ENCODE measurements at regions not wholly inside any gene's neighbourhood (a gene's known extent, or its start where the extent isn't known, plus 50 kb on each side); places are given as distances from the start of the nearest gene placed in this dataset.
A peak's percentile ranks its signal among the peaks of the same experiment; 100 is the strongest.

DNA sequence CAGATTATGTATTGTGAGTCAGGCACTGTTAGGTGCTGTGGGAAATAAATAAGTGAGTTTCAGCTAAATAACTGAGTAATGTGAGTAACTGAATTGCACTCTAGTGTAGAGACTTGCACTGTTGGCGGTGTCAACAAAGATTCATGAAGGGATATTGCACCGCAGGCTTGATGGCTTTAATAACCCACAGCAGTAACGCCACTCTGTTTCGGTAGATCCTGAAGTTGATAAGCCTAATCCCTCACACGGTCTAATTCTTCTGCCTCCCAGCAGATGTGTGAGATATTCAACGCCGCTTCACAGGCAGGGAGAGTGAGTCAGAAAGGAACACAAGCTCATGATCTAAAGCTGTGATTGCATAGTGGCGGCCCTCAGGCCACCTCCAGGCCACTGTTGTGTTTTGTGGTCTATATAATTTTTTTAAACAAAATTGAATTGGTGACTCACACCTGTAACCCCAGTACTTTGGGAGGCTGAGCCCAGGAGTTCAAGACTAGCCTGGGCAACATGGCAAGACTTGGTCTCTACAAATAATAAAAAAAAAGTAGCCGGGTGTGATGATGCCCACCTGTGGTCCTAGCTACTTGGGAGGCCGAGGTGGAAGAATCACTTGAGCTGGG is 94.3 kb downstream of the LIPG start:
- DNase-seq, result peak; percentile 33

DNA sequence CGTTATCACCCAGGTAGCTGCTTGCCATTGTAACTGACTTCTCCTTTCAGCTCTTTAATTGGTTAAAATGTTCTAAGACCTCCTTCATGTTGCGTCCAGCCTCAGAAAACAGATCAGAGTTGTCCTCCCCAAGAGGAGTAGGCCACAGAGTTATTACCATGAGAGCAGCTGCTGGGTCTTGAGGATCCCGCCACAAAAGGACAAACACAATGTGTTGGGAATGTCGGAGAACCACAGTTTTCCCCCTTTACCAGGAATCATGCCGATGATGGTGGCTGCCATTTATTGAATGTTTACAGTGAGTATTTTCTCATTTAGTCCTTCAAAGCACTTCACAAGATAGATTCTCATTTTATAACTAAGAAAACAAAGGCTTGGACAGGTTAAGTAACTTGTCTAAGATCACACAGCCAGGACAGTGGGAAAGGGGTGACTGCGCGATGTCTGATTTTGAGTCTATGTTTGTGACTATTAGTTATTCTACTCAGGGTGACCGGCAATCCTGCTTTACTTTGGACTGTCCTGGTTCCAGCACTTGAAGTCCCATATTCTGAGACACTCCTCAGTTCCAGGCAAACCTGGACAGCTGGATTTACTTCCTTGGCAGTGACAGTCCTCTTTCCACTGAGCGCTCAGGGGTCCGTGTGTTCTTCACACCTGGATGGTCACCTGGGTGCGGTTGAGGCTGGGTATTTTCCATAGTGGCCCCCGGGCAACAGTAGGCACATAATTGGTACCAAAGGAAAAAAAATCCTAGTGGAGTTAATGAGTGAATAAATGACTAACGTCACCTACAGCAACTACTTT is 93.6 kb downstream of the LIPG start:
- no peak for DNase-seq

DNA sequence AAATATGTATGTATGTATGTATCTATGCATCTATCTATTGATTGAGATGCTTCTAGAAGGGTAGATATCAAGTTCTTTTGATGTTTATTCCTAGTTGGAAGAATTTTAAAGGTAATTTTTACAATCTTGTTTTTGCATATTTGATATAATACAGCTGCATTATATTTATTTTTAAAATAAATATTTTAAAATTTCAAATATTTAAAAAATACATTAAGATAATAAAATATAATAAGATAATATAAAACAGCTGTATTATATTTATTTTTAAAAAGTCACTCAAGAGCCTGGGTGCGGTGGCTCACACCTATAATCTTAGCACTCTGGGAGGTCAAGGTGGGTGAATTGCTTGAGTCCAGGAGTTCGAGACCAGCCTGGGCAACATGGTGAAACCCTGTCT is 92.5 kb downstream of the LIPG start:
- DNase-seq, result no peak

DNA sequence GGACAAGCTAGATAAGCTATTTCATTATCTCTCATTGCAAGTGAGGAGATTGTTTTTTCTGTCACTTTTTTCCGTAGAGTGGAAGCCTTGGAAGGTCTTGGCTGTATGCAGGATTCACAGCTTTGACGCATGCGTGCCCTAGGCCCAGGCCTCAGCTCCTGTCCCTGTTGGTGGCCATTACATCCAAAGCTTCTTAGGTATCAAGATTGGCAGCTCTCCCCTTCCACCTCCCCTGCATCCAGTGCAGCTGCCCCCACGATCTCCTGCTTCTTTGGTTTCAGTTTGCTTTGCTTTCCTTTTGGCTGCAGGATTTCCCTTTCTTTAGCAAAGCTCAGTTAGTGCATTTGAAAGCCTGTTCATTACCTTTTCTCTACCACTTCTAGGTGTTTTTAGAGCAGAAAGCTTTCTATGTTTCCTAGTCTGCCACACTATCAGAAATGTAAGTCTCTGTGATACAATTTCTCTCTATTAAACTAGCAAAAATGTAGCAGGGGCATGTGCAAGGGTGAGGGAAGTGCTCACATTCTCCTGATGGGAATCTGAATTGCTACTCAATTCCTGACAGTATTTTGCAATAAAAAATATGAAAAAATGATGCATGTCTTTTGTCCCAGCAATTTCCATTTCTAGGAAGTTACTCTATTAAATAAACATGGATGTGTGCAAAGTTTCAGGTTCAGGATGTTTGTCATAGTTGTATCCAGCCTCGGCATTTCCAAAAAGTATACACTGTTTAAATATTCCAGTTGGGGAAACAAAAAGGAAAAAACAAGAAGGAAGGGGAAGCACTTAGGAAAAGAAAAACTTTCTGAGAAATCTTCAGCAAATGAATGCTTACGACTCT is 91.2 kb downstream of the LIPG start:
- no peak for DNase-seq

DNA sequence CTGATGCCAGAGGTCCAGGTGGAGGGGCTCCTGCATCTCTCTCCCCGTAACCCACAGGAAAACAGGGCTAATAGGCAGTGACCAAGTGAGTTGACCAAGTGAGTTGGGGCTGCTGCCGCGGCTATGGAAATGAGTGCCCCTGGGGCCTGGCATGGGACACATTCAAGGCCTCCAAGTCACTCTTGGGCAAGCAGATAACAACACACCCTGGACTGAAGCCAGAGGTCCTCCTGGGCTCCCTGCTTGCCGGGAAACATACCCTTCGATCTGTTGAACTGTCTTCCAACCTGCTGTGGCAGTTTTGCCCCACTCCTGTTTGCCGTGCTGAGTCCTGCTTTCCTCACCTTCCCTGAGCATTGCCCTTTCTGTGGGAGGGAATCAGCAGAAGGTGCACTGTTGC is 89.2 kb downstream of the LIPG start:
- no peak for DNase-seq

DNA sequence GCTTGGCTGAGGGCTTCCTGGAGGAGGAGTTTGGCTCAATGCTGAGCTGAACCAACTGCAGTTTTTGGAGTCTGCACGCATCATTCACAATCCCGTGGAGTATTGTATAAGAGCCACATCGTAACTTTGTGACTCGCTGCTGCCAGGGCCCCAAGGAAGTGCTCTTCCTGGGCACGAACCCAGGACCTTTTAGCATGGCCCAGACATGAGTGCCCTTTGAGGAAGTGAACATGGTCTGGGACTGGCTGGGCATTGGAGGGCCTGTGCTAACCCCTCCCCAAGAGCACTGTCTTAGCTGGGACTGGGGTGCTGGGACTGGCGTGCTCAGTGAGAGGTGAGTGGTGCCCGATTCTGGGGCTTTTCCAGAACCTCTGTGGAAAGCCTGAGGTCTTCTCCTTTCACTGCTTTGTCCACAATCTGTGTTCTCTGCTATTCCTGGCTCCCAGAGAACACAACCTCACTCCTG is 88.6 kb downstream of the LIPG start:
- DNase-seq, result no peak

DNA sequence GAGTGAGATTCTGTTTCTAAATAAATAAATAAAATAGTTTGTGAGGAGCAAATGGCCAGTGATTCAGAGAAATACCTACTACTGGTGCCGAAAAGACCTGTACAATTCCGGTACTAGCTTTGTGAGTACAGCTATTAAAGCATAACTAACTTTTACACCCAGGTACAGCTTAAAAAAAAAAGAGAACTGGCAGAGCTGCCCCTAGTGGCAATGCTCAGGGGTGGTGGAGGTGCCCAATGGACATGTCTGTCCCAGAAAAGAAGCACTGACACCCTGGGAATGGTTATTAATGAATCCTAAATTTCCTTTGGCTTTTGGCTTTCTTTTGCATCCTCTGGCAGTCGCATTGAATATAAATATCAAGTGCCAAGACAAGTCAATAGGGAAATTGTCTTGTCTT is 87.0 kb downstream of the LIPG start:
- DNase-seq, result no peak

Measured in kidney glomerular epithelial cell (primary cell).